GM19395 (cell line): ENCODE measurements at regions not wholly inside any gene's neighbourhood (a gene's known extent, or its start where the extent isn't known, plus 50 kb on each side); places are given as distances from the start of the nearest gene placed in this dataset.
"Not testable (repeated sequence)": the region's sequence is repeated elsewhere in the genome, so short reads cannot be mapped to it uniquely, and the experiment has no call there.

ENCODE experiments used
- ATAC-seq: cut with Tn5 transposase; IDR thresholded peaks from one replicate; pipeline ENCODE4 v1.9.1; 2021; ENCODE audit warnings: mild to moderate bottlenecking, moderate library complexity; ENCODE audit not compliant: unreplicated experiment

GRCh38 chr20:40286975-40287531 is 402.0 kb downstream of the MAFB start:
- ATAC-seq = no peak

GRCh38 chr20:40284611-40285010 is 404.4 kb downstream of the MAFB start:
- no peak for ATAC-seq

GRCh38 chr20:40283689-40284088 is 405.3 kb downstream of the MAFB start:
- no peak for ATAC-seq

GRCh38 chr20:40282941-40283340 is 406.1 kb downstream of the MAFB start:
- ATAC-seq = no peak

GRCh38 chr20:40282541-40282940 is 406.5 kb downstream of the MAFB start:
- no peak for ATAC-seq

- no peak for ATAC-seq
These were observed 408.4 kb downstream of the MAFB start for GRCh38 chr20:40280616-40281015.

GRCh38 chr20:40279390-40279789 is 409.6 kb downstream of the MAFB start:
- ATAC-seq = no peak

GRCh38 chr20:40278673-40279072 is 410.4 kb downstream of the MAFB start:
- ATAC-seq = no peak

- ATAC-seq = no peak
These were observed 412.7 kb downstream of the MAFB start for GRCh38 chr20:40276301-40276700.

- ATAC-seq = no peak
These were observed 413.3 kb downstream of the MAFB start for GRCh38 chr20:40275738-40276137.

GRCh38 chr20:40274912-40275533 is 414.0 kb downstream of the MAFB start:
- no peak for ATAC-seq

- ATAC-seq = not testable (repeated sequence)
These were observed 419.8 kb downstream of the MAFB start for GRCh38 chr20:40269274-40269673.

GRCh38 chr20:40268321-40269075 is 420.5 kb downstream of the MAFB start:
- ATAC-seq = no peak

- no peak for ATAC-seq
These were observed 423.1 kb downstream of the MAFB start for GRCh38 chr20:40265825-40266533.

GRCh38 chr20:40262219-40262618 is 426.8 kb downstream of the MAFB start:
- ATAC-seq = no peak

- ATAC-seq = no peak
These were observed 430.1 kb downstream of the MAFB start for GRCh38 chr20:40258931-40259330.

- no peak for ATAC-seq
These were observed 431.3 kb downstream of the MAFB start for GRCh38 chr20:40257763-40258162.

GRCh38 chr20:40255365-40255764 is 433.7 kb downstream of the MAFB start:
- no peak for ATAC-seq

- ATAC-seq = no peak
These were observed 434.8 kb downstream of the MAFB start for GRCh38 chr20:40254023-40254772.

GRCh38 chr20:40251284-40251932 is 437.6 kb downstream of the MAFB start:
- ATAC-seq = no peak
